GM23338 (cell line): ENCODE measurements at regions not wholly inside any gene's neighbourhood (a gene's known extent, or its start where the extent isn't known, plus 50 kb on each side); places are given as distances from the start of the nearest gene placed in this dataset.

Source experiments
- ATAC-seq: fragments of 200-7000 bp; cut with Tn5 transposase; 3 replicates; pipeline ENCODE4 v1.9.1; 2020
- DNase-seq: peaks from one replicate; pipeline ENCODE4 v3.0.0-alpha.2; 2015; ENCODE audit warnings: low spot score
- H2AFZ ChIP-seq: fragments of 200-600 bp; sonication (generic); 2 replicates; pipeline ENCODE4 v1.8.0; 2016; ENCODE audit warnings: antibody characterized with exemption, mild to moderate bottlenecking, moderate library complexity
- H3F3A ChIP-seq: fragments of 200-600 bp; sonication (generic); replicated peaks from 2 replicates; pipeline ENCODE4 v1.8.0; 2017; ENCODE audit warnings: antibody characterized with exemption, mixed run types, low read depth
- H3K27ac ChIP-seq: fragments of 200-600 bp; sonication (generic); 2 replicates; pipeline ENCODE4 v1.6.1; 2016; ENCODE audit warnings: low read depth
- H3K27me3 ChIP-seq: fragments of 200-600 bp; sonication (generic); 2 replicates; pipeline ENCODE4 v1.8.0; 2016; ENCODE audit warnings: mild to moderate bottlenecking, mixed run types, moderate library complexity; ENCODE audit not compliant: insufficient read depth
- H3K36me3 ChIP-seq: fragments of 200-600 bp; sonication (generic); 2 replicates; pipeline ENCODE4 v1.8.0; 2016; ENCODE audit warnings: mild to moderate bottlenecking; ENCODE audit not compliant: insufficient read depth
- H3K4me1 ChIP-seq: fragments of 200-600 bp; sonication (generic); 2 replicates; pipeline ENCODE4 v1.8.0; 2016; ENCODE audit warnings: mild to moderate bottlenecking, moderate library complexity; ENCODE audit not compliant: insufficient read depth
- H3K4me2 ChIP-seq: fragments of 200-600 bp; sonication (generic); 2 replicates; pipeline ENCODE4 v1.7.1; 2017; ENCODE audit warnings: mixed run types
- H3K4me3 ChIP-seq: fragments of 200-600 bp; sonication (generic); 2 replicates; pipeline ENCODE4 v1.6.1; 2016; ENCODE audit warnings: mixed run types
- H3K79me2 ChIP-seq: fragments of 200-600 bp; sonication (generic); replicated peaks from 2 replicates; pipeline ENCODE4 v1.8.0; 2017; ENCODE audit warnings: mild to moderate bottlenecking; ENCODE audit not compliant: insufficient read depth
- H3K9me2 ChIP-seq: fragments of 200-600 bp; sonication (generic); 2 replicates; pipeline ENCODE4 v1.8.0; 2017; ENCODE audit not compliant: insufficient read depth
- H4K20me1 ChIP-seq: fragments of 200-600 bp; sonication (generic); replicated peaks from 2 replicates; pipeline ENCODE4 v1.8.0; 2017; ENCODE audit warnings: mild to moderate bottlenecking; ENCODE audit not compliant: insufficient read depth
- H3K27ac Mint-ChIP-seq: 2 replicates; pipeline ENCODE4 v1.8.0; 2020; ENCODE audit warnings: inconsistent platforms, mild to moderate bottlenecking, moderate library complexity, mixed read lengths
- H3K27me3 Mint-ChIP-seq: 3 replicates; pipeline ENCODE4 v1.8.0; 2022; ENCODE audit warnings: low read depth, mild to moderate bottlenecking, moderate library complexity, mixed read lengths, inconsistent platforms; ENCODE audit not compliant: insufficient read depth, poor library complexity
- H3K36me3 Mint-ChIP-seq: 3 replicates; pipeline ENCODE4 v1.8.0; 2021; ENCODE audit warnings: low read depth, mild to moderate bottlenecking, inconsistent platforms, moderate library complexity, mixed read lengths
- H3K4me1 Mint-ChIP-seq: 3 replicates; pipeline ENCODE4 v1.8.0; 2020; ENCODE audit warnings: mild to moderate bottlenecking, inconsistent platforms, mixed read lengths
- H3K4me3 Mint-ChIP-seq: 3 replicates; pipeline ENCODE4 v1.8.0; 2021; ENCODE audit warnings: moderate library complexity, mild to moderate bottlenecking, inconsistent platforms, mixed read lengths
- H3K9me3 Mint-ChIP-seq: 3 replicates; pipeline ENCODE4 v1.8.0; 2020; ENCODE audit warnings: moderate library complexity, mild to moderate bottlenecking, inconsistent platforms, mixed read lengths
- CREB1 ChIP-seq: fragments of 250-450 bp; sonication (Bioruptor Pico); IDR thresholded peaks from 2 replicates; pipeline ENCODE4 v1.5.0; 2020; ENCODE audit warnings: low read depth, mild to moderate bottlenecking, moderate library complexity
- ETS1 ChIP-seq: IDR thresholded peaks from 2 replicates; pipeline ENCODE4 v1.6.1; 2016; ENCODE audit warnings: antibody characterized with exemption
- EZH2 ChIP-seq: fragments of 200-600 bp; sonication (generic); IDR thresholded peaks from one replicate; pipeline ENCODE4 v1.8.0; 2017; ENCODE audit warnings: antibody characterized with exemption, mild to moderate bottlenecking, low read depth; ENCODE audit not compliant: unreplicated experiment
- EZH2phosphoT487 ChIP-seq: fragments of 200-600 bp; sonication (generic); IDR thresholded peaks from one replicate; pipeline ENCODE4 v1.8.1; 2018; ENCODE audit warnings: antibody characterized with exemption; ENCODE audit not compliant: unreplicated experiment
- JUNB ChIP-seq: IDR thresholded peaks from one replicate; pipeline ENCODE4 v1.6.1; 2016; ENCODE audit warnings: antibody characterized with exemption; ENCODE audit not compliant: unreplicated experiment
- REST ChIP-seq: IDR thresholded peaks from one replicate; pipeline ENCODE4 v1.6.1; 2018; ENCODE audit warnings: antibody characterized with exemption; ENCODE audit not compliant: unreplicated experiment
- STAT1 ChIP-seq: IDR thresholded peaks from one replicate; pipeline ENCODE4 v1.6.1; 2016; ENCODE audit warnings: antibody characterized with exemption; ENCODE audit not compliant: unreplicated experiment
- ZNF114 ChIP-seq: fragments of 250-450 bp; sonication (Bioruptor Pico); IDR thresholded peaks from 2 replicates; pipeline ENCODE4 v1.5.0; 2020; ENCODE audit warnings: mild to moderate bottlenecking, moderate library complexity

GRCh38 chr3:162970292-162970691 is 1473.7 kb downstream of the OTOL1 start:
- no peaks in the 10 kb centered on the region for H3K4me1 Mint-ChIP-seq
- no peaks in the 10 kb centered on the region for H3K27me3 ChIP-seq
- no peak for TF ChIP-seq ETS1
- 0 out of 2 replicates have a peak, but pooled peaks cover 5% of the 10 kb centered on the region for H3K9me2 ChIP-seq
- no peak overlapping the region for H3K4me3 ChIP-seq
- DNase-seq (no peak), ATAC-seq (no peak)
- no peaks in the 10 kb centered on the region for H3F3A ChIP-seq
- H3K4me1 ChIP-seq = no peaks in the 10 kb centered on the region
- H3K79me2 ChIP-seq = no peaks in the 10 kb centered on the region
- H3K9me3 Mint-ChIP-seq = peaks cover 9% of the 10 kb centered on the region; the same call in 2 of the 3 replicates
- H3K4me2 ChIP-seq = no peak overlapping the region
- no peak overlapping the region for H3K4me3 Mint-ChIP-seq
- H3K27ac ChIP-seq = no peak overlapping the region
- H3K36me3 ChIP-seq = no peaks in the 10 kb centered on the region
- no peaks in the 10 kb centered on the region for H4K20me1 ChIP-seq
- H3K27ac Mint-ChIP-seq = no peak overlapping the region
- H3K27me3 Mint-ChIP-seq = no peaks in the 10 kb centered on the region
- H2AFZ ChIP-seq = no peak overlapping the region; the same call in 1 of the 2 replicates
- peaks cover 13% of the 10 kb centered on the region; the same call in 2 of the 3 replicates for H3K36me3 Mint-ChIP-seq

GRCh38 chr3:162971715-162972114 is 1475.1 kb downstream of the OTOL1 start:
- TF ChIP-seq REST (no peak), EZH2phosphoT487 (no peak), EZH2 (no peak), JUNB (no peak), ZNF114 (no peak), CREB1 (CRISPR knock-in tag) (no peak), STAT1 (no peak)
- Mint-ChIP-seq H3K36me3 (peaks cover 7% of the 10 kb centered on the region; the same call in 2 of the 3 replicates), H3K9me3 (peaks cover 4% of the 10 kb centered on the region; the same call in 2 of the 3 replicates), H3K27me3 (peaks cover 3% of the 10 kb centered on the region), H3K27ac (no peak overlapping the region), H3K4me3 (no peak overlapping the region), H3K4me1 (no peaks in the 10 kb centered on the region)
- DNase-seq = no peak
- Histone ChIP-seq H3K79me2 (no peaks in the 10 kb centered on the region), H2AFZ (no peak overlapping the region), H3F3A (no peaks in the 10 kb centered on the region), H3K4me3 (no peak overlapping the region), H3K27ac (no peak overlapping the region), H3K36me3 (no peaks in the 10 kb centered on the region), H4K20me1 (no peaks in the 10 kb centered on the region), H3K4me2 (no peak overlapping the region), H3K9me2 (no peaks in the 10 kb centered on the region), H3K4me1 (no peaks in the 10 kb centered on the region), H3K27me3 (no peaks in the 10 kb centered on the region)
- ATAC-seq = no peak
